ENCODE measurements at regions not wholly inside any gene's neighbourhood (a gene's known extent, or its start where the extent isn't known, plus 50 kb on each side); places are given as distances from the start of the nearest gene placed in this dataset.

DNA sequence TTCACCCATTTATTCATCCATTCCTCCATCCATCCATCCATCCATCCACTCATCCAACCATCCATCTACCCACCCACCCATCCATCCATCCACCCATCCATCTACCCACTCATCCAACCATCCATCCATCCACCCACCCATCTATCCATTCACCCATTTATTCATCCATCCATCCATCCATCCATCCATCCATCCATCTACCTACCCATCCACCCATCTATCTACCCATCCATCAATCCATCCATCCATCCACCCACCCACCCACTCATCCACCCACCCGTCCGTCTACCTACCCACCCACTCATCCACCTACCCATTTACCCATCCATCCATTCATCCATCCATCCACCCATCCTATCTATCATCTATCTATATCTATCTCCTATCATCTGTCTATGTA, 169.4 kb upstream of the SHH start:
- TF ChIP-seq CTCF (IDR thresholded peaks at IDR 0.05) = no peak

DNA sequence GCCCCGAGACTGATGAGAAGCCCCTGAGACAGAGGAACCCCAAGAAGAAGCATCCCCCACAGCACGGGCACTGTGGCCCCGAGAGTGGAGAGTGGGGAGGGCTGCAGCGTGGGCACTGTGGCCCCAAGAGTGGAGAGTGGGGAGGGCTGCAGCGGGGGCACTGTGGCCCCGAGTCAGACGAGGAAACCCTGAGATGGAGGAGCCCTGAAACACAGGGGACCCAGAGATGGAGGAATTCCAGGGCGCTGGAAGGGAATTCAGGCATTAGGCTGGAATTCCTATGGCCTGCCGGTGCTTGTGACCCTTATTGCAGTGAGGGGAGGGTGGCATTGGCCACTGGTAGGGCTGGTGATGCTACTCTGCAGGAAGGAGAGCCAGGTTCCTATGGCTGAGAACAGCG, 168.6 kb upstream of the SHH start:
- TF ChIP-seq CTCF (IDR thresholded peaks at IDR 0.05) = no peak

DNA sequence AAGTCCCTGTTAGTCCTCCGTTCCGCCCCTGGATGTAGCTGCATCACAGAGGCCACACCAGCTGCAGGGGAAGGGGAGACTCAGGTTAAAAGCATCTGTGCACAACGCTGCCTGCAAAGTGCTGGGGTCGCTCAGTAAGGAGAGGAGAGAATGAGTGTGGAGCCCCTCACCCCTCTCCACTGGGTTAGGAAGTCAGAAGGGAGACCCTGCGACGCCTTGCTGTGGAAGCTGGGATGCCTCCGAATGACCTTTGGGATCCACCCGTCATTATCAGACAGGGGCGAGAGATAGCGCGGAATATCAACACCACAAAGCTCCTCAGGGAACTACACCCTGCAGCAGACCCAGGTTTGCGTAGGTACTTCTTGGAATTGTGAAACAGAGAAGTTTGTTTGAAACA, 167.7 kb upstream of the SHH start:
- no peak for TF ChIP-seq CTCF (IDR thresholded peaks at IDR 0.05)

DNA sequence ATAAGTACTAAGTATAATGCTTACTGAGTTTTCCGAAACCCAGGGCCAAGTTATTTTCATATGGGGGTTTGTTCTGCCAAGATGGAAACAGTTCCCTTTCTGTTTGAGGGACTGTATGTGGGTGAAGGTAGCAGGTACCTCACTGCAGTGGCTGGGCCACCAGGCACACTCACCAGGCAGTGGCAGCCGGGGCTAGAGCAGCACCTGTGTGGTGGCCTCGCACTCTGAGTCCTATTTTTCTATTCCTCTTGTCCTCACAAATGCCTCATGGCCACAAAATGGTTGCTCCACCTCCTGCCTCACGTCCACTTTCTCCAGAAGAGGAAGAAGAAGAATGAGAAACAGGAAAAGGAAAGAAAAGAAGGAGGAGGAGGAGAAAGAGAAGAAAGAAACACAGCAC, 167.3 kb upstream of the SHH start:
- no peak for TF ChIP-seq CTCF (IDR thresholded peaks at IDR 0.05)

DNA sequence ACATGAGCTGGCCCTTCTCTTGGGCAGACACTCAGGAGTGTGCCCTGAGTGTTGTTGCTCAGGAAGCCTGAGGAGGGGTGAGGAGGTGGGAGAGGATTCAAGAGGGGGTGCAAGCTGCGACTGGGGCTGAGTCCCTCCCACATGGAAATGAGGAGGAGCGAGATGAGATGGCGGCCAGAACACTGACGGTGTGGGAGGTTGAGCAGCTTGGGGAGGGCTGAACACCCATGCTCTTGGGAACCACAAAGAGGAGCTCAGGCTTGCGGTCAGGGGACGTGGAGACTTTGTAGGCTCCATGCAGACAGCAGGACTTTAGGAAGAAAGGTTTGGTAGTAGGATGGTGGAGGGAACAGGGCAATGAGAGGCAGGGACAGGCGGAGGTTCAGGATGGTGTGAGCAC, 163.2 kb upstream of the SHH start:
- no peak for TF ChIP-seq CTCF (IDR thresholded peaks at IDR 0.05)

GRCh38 chr7:155974186-155974897, 162.1 kb upstream of the SHH start:
- no peak for TF ChIP-seq CTCF (IDR thresholded peaks at IDR 0.05)

DNA sequence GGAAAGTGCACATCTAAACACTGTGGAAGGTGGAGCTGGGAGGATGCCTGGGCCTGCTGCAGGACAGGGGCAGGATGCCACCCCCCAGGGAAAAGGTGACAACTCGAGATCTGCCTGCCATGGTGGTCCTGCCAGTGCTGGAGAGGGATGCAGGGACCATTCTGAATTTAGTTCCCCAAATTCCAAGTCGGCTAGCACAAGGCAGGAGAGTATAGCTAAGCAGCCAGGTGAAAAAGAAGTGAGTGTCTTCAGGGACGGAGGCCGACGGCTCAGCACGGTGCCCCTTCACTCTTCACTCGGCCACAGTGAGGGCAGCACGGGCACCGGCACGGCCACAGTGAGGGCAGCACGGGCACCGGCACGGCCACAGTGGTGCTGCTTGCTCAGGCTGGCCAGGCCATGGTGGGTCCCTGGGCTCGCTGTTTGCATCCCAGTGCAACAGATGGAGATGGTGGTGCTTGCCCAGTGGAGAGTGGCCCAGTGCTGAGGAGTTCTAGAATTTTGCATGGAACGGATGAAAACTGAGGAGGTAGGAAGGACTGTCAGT, 161.3 kb upstream of the SHH start:
- no peak for TF ChIP-seq CTCF (IDR thresholded peaks at IDR 0.05)
